Bronchial epithelial cell (primary cell): ENCODE measurements at regions not wholly inside any gene's neighbourhood (a gene's known extent, or its start where the extent isn't known, plus 50 kb on each side); places are given as distances from the start of the nearest gene placed in this dataset.
A peak's percentile ranks its signal among the peaks of the same experiment; 100 is the strongest.

Experiments
- DNase-seq: peaks from one replicate; pipeline ENCODE4 v3.0.0-alpha.2; 2010; ENCODE audit warnings: low read depth
- FAIRE-seq: peaks from 2 replicates; lab custom pipeline; 2011; peaks lifted over from hg19 to GRCh38; lab: Jason Lieb, UNC
- H3K27me3 ChIP-seq: 2 replicates; pipeline ENCODE4 v1.5.1; 2011; ENCODE audit warnings: low read length; ENCODE audit not compliant: control insufficient read depth, insufficient read depth
- H3K36me3 ChIP-seq: 2 replicates; pipeline ENCODE4 v1.5.1; 2011; ENCODE audit warnings: low read length; ENCODE audit not compliant: control insufficient read depth, insufficient read depth
- H3K4me3 ChIP-seq: 2 replicates; pipeline ENCODE4 v1.5.1; 2011; ENCODE audit warnings: mild to moderate bottlenecking, low read depth, low read length, control low read depth
- CTCF ChIP-seq: IDR thresholded peaks from 2 replicates; pipeline ENCODE4 v1.5.1; 2011; ENCODE audit warnings: mild to moderate bottlenecking, moderate library complexity, low read length, control low read depth, inconsistent platforms; ENCODE audit not compliant: insufficient read depth, severe bottlenecking

GRCh38 chr5:56745864-56746263 is 69.5 kb upstream of the MAP3K1 start:
- FAIRE-seq, result peak; percentile 60
- DNase-seq, result no peak
- no peak overlapping the region for H3K4me3 ChIP-seq
- TF ChIP-seq CTCF, result no peak
- no peaks in the 10 kb centered on the region for H3K27me3 ChIP-seq
- H3K36me3 ChIP-seq, result no peaks in the 10 kb centered on the region

GRCh38 chr5:56740868-56741267 is 74.5 kb upstream of the MAP3K1 start:
- Histone ChIP-seq H3K27me3 (no peaks in the 10 kb centered on the region), H3K4me3 (no peak overlapping the region), H3K36me3 (no peaks in the 10 kb centered on the region)
- no peak for FAIRE-seq
- DNase-seq, result no peak
- TF ChIP-seq CTCF, result no peak

- no peaks in the 10 kb centered on the region for H3K36me3 ChIP-seq
- TF ChIP-seq CTCF, result no peak
- no peak overlapping the region for H3K4me3 ChIP-seq
- FAIRE-seq, result no peak
- H3K27me3 ChIP-seq, result no peaks in the 10 kb centered on the region
- no peak for DNase-seq
These were observed 75.4 kb upstream of the MAP3K1 start for GRCh38 chr5:56739990-56740389.

GRCh38 chr5:56737951-56738606 is 77.3 kb upstream of the MAP3K1 start:
- Histone ChIP-seq H3K36me3 (no peaks in the 10 kb centered on the region), H3K4me3 (no peak overlapping the region), H3K27me3 (no peaks in the 10 kb centered on the region)
- FAIRE-seq (no peak), DNase-seq (peak; percentile 40)
- no peak for TF ChIP-seq CTCF

- H3K4me3 ChIP-seq, result no peak overlapping the region
- TF ChIP-seq CTCF, result no peak
- DNase-seq (peak; percentile 44), FAIRE-seq (no peak)
- H3K27me3 ChIP-seq, result no peaks in the 10 kb centered on the region
- H3K36me3 ChIP-seq, result no peaks in the 10 kb centered on the region
These were observed 78.2 kb upstream of the MAP3K1 start for GRCh38 chr5:56737002-56737621.
